Calu3 (cell line): ENCODE measurements at regions not wholly inside any gene's neighbourhood (a gene's known extent, or its start where the extent isn't known, plus 50 kb on each side); places are given as distances from the start of the nearest gene placed in this dataset.

Experiments
- BruUV-seq: library from RNA; stranded (reverse); fragments of 400-500 nt; replicated peaks from 2 replicates; lab custom pipeline; 2021; lab: Mats Ljungman, UMichigan
- CTCF ChIA-PET: fragments of 300-600 bp; sonication (Branson Sonifier 250); formaldehyde crosslinking; loops from one replicate; lab custom pipeline; 2022; ENCODE audit warnings: antibody characterized with exemption; lab: Charles Lee
- DNase-seq: peaks from one replicate; pipeline ENCODE4 v3.0.0; 2022
- H3K27ac Mint-ChIP-seq: one replicate; pipeline ENCODE4 v1.8.0; 2022; ENCODE audit warnings: mixed read lengths; ENCODE audit not compliant: unreplicated experiment
- H3K27me3 Mint-ChIP-seq: one replicate; pipeline ENCODE4 v1.8.0; 2022; ENCODE audit warnings: mixed read lengths; ENCODE audit not compliant: unreplicated experiment
- H3K36me3 Mint-ChIP-seq: one replicate; pipeline ENCODE4 v1.8.0; 2022; ENCODE audit warnings: mild to moderate bottlenecking, moderate library complexity, mixed read lengths; ENCODE audit not compliant: insufficient read depth, unreplicated experiment
- H3K4me1 Mint-ChIP-seq: one replicate; pipeline ENCODE4 v1.8.0; 2022; ENCODE audit warnings: mild to moderate bottlenecking, low read depth, mixed read lengths; ENCODE audit not compliant: unreplicated experiment
- H3K4me3 Mint-ChIP-seq: one replicate; pipeline ENCODE4 v1.8.0; 2022; ENCODE audit warnings: mild to moderate bottlenecking, low read depth, moderate library complexity, mixed read lengths; ENCODE audit not compliant: unreplicated experiment
- H3K9me3 Mint-ChIP-seq: one replicate; pipeline ENCODE4 v1.8.0; 2022; ENCODE audit warnings: low read depth, mixed read lengths; ENCODE audit not compliant: unreplicated experiment
- intact Hi-C: fragments of 100-400 bp; cut with micrococcal nuclease; formaldehyde crosslinking; loops from one replicate; pipeline ENCODE4 v1.10.0; 2022; ENCODE audit not compliant: unreplicated experiment
- TF ChIP-seq, protein P1 (sequence below): fragments of 200-600 bp; IDR thresholded peaks from one replicate; pipeline ENCODE4 v1.8.0; 2022; ENCODE audit warnings: antibody characterized with exemption; ENCODE audit not compliant: unreplicated experiment

DNA sequence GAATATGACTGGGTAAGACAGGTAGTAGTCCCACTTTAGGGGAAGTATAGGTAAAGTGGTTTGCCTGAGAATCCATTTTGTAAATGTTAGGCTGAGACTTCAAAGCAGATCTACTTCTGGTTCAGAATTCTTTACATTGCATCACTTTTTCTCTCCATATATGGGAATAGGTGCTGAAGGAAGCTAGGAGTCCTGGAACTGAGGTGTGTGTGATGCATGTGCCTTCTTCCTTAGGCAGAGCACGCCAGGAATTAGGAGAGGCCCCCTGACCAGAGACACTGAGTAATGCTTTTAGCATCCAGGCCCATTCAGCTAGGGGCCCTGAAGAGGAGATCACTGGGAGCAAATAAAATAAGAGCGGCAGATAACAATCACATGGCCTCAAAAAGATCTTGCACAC lies 69.2 kb upstream of the DCP1A start:
- no peak for DNase-seq
- intact Hi-C loops, result no loop called here
- peaks cover 7% of the 10 kb centered on the region for H3K9me3 Mint-ChIP-seq
- no peaks in the 10 kb centered on the region for H3K27me3 Mint-ChIP-seq
- TF ChIP-seq, protein P1, sequence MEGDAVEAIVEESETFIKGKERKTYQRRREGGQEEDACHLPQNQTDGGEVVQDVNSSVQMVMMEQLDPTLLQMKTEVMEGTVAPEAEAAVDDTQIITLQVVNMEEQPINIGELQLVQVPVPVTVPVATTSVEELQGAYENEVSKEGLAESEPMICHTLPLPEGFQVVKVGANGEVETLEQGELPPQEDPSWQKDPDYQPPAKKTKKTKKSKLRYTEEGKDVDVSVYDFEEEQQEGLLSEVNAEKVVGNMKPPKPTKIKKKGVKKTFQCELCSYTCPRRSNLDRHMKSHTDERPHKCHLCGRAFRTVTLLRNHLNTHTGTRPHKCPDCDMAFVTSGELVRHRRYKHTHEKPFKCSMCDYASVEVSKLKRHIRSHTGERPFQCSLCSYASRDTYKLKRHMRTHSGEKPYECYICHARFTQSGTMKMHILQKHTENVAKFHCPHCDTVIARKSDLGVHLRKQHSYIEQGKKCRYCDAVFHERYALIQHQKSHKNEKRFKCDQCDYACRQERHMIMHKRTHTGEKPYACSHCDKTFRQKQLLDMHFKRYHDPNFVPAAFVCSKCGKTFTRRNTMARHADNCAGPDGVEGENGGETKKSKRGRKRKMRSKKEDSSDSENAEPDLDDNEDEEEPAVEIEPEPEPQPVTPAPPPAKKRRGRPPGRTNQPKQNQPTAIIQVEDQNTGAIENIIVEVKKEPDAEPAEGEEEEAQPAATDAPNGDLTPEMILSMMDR, result no peak
- no peak overlapping the region for H3K4me3 Mint-ChIP-seq
- no TSS peak for BruUV-seq
- H3K27ac Mint-ChIP-seq, result no peak overlapping the region
- H3K36me3 Mint-ChIP-seq, result peaks cover 4% of the 10 kb centered on the region
- H3K4me1 Mint-ChIP-seq, result no peaks in the 10 kb centered on the region
- CTCF ChIA-PET, result no interaction called here

DNA sequence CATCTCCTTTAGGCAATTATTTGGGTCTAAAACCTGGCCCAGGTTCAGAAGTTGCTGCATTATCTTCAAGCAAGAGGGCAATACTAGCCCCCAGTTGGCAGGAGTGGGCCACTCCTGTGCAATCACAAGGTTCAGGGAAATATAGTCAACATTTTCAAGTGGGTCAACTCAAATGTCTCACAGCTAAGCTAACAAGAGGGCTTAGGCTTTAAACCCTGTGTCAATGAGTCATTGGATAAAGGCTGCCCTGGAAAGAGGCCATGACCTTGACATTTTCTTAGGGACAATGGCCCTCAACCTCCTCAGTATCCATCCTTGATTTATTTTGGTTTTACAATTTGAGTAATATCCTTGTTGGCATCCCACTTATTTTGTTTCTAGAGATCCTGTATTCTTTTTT lies 73.5 kb upstream of the DCP1A start:
- Mint-ChIP-seq H3K9me3 (no peaks in the 10 kb centered on the region), H3K4me3 (no peak overlapping the region), H3K27ac (no peak overlapping the region), H3K27me3 (no peaks in the 10 kb centered on the region), H3K36me3 (no peaks in the 10 kb centered on the region), H3K4me1 (no peaks in the 10 kb centered on the region)
- DNase-seq, result no peak
- intact Hi-C loops, result no loop called here
- no TSS peak for BruUV-seq
- CTCF ChIA-PET, result no interaction called here
- TF ChIP-seq, protein P1, result no peak

DNA sequence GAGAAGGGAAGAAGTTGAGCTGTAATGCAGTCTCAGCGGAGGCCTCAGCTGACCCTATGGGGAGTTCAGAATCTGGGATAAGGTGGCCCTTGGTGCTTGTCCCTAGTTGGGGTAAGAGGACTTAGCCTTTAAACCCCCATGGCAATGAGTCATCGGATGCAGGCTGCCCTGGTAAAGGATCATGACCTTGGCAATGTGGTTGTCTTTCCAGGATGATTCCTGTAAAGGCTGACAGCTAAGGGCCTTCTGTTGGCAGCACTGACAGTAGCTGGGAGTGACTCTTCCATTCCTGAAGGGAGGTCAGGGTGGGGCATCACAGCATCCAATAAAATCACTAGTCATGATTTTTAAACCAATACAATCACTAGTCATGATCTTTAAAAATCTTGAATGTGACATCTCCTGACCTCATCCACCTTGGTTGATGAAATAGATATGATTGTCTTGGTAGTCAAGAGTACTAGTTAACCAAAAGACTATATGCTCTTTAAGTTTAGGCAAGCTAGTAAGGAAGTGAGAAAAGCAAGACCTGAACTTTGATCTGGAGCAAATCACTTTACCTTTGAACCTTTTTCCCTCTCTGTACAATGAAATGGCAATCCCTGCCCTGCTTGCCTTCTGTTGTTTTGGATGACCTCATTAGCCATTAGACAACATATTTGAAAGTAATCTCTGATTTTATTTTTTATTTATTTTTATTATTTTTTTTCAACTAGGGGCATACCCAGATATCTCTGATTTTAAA lies 71.3 kb upstream of the CACNA1D start:
- BruUV-seq, result no TSS peak
- H3K4me3 Mint-ChIP-seq, result no peak overlapping the region
- CTCF ChIA-PET, result no interaction called here
- H3K27me3 Mint-ChIP-seq, result no peaks in the 10 kb centered on the region
- H3K9me3 Mint-ChIP-seq, result no peaks in the 10 kb centered on the region
- intact Hi-C loops, result no loop called here
- no peaks in the 10 kb centered on the region for H3K4me1 Mint-ChIP-seq
- no peaks in the 10 kb centered on the region for H3K36me3 Mint-ChIP-seq
- H3K27ac Mint-ChIP-seq, result no peak overlapping the region
- TF ChIP-seq, protein P1, result no peak
- DNase-seq, result no peak

DNA sequence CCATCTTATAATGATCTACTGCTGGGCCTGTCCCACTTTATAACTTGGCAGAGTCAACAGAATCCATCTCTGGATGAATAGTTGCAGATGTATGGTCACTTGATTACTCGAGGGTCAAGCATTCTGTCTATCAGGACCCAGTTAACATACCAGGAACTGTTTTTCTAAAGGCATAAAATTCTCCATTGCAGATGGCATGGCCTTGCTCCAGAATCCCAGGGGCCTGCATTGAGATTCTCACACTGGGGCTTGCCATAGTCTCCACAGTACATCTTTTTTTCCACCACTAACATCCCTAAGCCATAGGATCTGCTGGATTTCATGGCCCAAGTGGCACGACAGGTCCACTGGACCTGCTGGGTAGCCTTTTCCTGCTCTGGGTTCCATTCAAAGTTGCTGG lies 68.5 kb upstream of the CACNA1D start:
- Mint-ChIP-seq H3K36me3 (no peaks in the 10 kb centered on the region), H3K9me3 (no peaks in the 10 kb centered on the region), H3K27me3 (peaks cover 16% of the 10 kb centered on the region), H3K4me3 (no peak overlapping the region), H3K4me1 (no peaks in the 10 kb centered on the region), H3K27ac (no peak overlapping the region)
- no TSS peak for BruUV-seq
- CTCF ChIA-PET, result interaction anchor here (1.1 kb wide), 1 partner anchor 68 kb away, joined by 4 read pairs; the partner anchor contains the start of gene CACNA1D
- intact Hi-C loops, result no loop called here
- no peak for DNase-seq
- TF ChIP-seq, protein P1, result no peak
